Stimulated activated CD8-positive, alpha-beta memory T cell treated with anti-CD3 and anti-CD28 coated beads, Interleukin-7, amount 100 ng/mL, for 4 hours (primary cell): ENCODE measurements at regions not wholly inside any gene's neighbourhood (a gene's known extent, or its start where the extent isn't known, plus 50 kb on each side); places are given as distances from the start of the nearest gene placed in this dataset.

Source experiments
- DNase-seq, 2 donors: peaks; one replicate each; pipeline ENCODE4 v3.0.0-alpha.2; 2020; ENCODE audit warnings: low read depth in 2 of 2

DNA sequence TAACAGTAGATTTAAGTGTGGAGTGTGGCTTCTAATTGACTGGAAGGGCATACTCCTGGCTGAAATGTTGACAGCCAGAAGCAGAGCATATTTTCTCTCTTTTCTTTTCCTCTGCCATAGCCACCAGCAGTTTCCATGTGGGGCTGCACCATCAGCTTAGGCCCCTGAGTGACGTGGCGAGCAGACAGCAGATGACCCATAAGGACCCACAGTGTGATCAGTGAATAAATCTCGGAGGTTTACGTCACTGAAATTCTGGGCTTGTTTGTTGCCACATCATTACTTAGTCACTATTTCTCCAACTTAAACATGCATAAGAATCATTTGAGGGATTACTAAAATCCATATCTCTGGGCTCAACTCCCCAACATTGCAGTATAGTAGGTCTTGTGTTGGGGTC is 549.7 kb upstream of the TMEM132C start:
- no peak for DNase-seq

DNA sequence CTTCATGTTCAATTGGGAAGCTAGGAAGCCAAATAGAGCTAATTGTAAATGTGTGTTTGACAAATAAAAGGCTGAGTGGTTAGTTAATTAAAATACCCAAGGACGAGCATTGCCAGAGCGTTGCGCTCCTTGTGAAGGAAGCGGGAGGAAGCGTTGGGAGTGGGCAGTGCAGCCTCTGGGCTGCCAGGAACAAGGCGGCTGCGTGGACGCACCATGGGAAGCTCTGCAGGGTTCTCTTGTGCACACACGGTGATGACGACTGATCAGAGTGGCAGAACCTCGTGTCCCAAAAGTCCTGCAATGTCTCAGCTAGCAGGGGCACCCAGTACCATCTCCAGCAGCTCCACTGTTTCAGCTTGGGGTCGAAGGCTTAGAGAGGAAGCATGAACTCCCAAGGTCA is 546.6 kb upstream of the TMEM132C start:
- DNase-seq = no peak

DNA sequence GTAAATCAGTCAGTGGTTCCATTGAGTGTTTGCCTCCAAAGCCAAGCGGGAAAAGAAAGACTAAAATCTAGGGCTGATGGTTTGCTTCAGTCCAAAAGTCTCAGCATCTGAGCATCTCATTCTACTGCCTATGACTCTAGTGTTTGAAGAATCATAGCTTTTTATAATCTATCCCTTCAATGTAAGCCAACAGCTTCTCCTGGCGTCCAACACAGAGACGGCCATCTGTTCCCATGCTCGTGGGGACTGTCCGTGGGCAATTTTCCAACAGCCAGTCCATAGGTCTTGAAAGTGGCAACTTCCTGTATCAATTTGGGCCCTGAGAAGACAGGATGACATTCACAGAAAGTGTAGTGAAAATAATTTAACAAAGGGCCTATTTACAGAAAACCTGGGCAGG is 544.4 kb upstream of the TMEM132C start:
- no peak for DNase-seq

DNA sequence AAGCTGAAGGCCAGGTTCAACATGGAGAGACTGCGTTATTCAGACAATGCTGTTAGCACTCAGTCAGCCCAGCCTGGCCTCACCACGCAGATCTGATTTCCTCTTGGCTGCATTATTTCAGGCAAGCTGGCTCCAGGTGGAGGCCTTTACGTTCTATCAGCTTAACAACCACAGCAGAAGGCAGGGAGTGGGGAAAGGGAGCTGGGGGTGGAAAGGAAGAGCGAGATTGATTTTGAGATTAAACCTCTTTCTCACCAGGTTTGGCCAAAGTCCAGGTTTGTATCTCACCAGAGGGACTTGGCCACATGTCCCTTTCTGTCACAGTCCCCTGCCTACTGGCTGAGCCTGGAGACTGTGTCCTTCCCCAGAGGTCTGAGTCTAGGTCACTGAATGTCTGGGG is 543.7 kb upstream of the TMEM132C start:
- no peak for DNase-seq

DNA sequence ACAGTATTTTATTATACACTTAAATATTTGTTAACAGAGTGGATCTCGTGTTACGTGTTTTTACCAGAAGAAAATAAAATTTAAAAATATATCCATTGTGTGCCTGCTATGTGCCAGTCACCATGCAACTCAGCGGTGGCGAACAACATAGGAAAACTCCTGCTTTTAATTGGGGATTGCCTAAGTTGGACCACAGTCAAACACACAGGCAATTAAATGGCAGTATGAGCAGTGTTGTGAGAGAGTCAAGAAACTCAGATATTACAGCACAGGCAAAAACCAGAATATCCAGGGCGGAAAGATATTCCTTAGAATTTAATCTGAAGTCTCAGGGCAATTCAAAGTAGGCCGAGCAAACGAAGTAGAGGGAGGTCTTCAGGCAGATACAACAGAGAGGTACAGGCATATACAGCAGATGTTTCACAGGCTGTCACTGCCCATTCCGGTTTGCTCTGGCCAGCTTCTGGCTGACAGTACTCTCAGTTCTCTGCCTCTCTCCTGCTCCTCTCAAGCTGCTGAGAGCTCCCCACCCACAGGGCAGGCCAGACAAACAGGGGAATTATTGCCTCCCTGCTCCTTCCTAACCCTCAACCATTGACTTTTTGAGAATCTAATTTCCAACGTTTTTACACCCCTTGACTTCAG is 540.2 kb upstream of the TMEM132C start:
- DNase-seq = no peak

DNA sequence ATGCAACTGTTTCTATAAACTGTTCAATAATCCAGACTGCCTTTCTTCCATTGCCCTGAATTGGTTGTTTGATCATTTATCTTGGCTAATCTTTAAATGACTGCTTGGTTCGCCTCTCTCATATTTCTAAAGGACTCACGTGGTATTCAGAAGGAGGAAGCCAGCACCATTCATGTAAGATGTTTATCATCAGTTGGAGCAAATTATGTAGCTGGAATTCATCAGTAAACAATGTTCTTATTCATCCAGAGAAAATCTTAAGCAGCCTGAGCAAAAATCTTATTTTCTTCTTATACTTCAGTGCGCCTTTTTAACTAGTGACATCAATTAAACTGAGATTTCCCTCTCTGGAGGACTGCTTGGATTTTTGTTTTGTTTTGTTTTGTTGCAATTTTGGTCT is 538.7 kb upstream of the TMEM132C start:
- DNase-seq = no peak

DNA sequence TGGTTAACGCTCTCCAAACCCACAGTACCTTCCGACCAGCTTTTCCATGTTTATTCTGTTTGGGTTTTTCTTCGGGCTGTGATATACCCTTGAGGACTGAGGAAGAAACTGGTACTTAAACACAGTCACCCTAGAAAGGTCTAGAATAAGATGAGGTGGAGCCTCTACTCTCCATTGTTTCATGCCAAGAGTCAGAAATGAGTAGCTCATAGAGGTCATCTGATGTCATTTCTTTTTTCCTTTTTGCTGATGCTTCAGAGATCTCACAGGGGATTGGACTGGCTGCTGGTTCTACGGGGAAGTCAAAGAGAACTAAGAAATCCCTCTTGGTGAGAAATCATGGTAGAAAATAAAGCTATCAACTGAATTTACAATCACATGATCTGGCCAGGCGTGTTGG is 538.2 kb upstream of the TMEM132C start:
- no peak for DNase-seq

DNA sequence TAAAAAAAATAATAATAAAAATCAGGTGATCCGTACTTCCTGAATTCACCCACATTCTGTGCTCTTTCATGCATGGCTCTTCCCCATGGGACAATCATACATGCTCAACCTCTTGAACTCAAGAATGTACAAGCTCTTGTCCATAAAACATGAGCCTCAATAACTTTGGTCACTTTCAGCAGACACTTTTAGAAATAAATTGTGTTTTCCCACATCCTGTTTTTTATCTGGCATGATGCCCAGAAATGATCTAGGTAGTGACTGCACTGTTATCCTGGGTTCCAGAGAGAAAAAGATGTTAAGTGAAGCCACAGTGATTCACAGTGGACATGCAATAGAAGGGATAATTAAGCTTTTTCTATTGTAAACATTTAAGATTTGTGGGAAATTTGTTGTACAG is 537.6 kb upstream of the TMEM132C start:
- DNase-seq = no peak

DNA sequence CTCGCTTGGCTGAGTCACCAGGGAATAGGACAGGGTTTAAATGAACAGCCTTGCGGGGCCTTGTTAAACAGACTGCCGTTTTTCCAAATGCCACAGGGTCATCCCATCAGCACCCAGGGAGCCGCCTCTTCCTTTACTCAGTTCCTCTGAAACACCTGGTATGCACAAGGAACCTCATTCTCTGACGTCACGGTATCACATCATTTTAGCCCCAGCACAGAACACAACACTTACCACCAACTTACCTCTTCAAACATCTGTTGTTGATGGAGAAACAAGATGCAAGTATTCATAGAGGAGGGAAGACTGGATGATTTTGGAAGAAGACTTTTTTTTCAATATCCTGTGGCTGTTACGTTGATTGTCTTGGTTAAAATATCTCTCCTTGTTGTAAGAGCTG is 535.3 kb upstream of the TMEM132C start:
- no peak for DNase-seq

DNA sequence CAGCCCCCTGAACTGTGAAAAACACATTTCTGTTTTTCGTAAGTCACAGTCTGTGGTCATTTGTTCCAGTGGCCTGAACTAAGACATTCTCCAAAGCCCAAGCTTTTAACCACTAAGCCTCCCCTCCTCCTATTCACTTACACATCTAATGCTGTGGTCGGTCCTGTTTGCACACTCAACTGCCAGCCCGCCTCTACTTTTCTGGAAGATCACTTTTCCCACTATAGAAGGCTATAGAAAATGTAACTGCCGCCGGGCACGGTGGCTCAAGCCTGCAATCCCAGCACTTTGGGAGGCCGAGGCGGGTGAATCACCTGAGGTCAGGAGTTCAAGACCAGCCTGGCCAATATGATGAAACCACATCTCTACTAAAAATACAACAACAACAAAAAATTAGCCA is 524.7 kb upstream of the TMEM132C start:
- no peak for DNase-seq

DNA sequence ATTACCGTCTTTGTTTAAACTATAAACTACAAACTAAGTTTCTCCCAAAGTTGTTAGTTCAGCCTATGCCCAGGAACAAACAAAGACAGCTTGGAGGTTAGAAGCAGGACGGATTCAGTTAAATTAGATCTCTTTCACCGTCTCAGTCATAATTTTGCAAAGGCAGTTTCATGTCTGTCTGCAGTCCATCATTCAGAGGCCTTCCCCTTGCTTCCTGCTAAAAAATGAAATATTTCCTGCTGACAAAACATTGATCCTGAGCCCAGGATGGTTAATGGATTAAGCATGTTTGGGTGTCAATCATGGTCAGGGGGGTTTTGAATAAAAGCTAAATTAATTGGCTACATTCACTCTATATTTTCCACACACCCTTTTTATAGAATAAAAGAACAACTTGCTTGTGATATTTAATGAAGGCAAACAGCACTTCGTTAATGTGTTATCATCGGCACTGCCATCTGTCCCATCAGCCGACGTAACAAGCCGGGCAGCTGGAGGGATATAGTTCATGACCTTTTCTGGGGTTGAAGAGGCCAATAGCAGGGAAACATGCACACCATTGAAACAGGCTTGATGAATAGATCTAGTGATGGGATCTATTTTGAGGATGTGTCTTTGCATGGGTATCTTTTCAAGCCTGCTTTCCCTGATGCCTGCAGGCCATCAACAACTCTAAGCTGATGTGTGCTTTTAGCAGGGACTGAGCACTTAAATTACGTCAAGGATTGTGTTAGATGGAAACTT is 521.3 kb upstream of the TMEM132C start:
- no peak for DNase-seq

DNA sequence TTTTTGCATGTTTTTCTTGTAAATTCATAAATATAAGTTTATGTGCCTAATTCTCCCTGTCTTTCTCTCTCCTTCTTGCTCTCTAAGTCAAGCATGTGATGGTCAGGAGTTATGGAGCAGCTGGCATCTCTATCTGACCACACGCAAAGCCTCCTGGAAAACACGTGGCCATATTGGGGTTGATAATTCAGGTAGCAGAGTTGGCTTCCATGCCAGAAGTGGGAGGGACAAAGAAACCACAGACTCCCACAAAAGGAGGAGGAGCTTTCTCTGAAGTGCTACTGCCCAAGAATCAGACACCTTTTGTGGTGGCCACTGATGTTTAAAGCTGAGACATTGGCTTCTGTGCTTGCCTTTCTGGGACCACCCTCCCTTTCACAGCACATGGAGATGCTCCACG is 517.6 kb upstream of the TMEM132C start:
- DNase-seq = no peak

DNA sequence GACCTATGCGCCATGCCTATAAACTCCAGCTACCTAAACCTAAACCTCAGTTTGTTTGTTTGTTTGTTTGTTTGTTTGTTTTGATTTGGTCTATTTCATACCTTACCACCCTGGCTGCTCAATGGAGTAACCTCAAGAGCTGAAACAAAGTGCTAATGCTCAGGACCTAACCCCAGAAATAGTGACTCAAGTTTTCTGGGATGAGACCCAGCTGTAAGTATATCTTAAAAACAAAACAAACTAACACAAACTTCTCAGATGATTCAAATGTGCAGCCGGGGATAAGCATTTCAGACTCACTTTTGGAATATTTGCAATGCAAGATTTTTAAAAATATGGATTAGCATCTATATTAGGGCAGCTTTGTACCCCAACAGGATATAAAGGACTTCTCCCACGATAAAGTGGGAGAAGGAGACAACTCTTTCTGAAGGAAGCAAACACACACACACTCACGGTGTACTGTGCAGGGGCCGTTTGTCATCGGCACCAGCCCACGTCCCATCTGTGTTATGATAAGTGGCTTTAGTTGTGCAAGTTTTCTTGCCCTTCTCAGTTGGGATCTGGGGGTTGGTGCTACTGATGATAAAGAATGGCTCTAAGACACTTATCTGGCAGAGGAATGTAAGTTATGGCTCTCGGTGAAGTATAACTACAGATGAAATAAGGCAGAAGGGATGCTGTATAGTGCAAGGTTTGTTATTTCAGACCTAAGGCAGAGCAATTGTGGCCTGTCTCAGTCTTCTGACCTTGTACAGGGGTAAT is 516.7 kb upstream of the TMEM132C start:
- DNase-seq = no peak

DNA sequence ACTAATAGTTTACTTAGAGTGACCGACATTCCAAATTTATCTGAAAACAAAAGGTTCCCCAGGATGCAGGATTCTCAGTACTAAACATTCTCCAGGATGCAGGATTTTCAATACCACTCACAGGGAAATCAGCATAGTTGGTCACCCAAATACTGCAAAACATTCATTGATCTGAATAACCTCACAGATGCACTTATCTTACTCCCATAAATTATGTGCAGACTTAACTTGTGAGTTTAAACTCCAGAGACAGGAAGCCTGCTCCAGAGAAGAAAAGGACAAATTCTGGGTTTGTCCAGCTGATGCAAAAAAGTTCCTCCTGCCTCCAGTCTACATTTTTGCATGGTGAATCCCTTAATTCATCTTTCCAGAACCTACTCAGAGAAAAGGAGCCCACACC is 514.2 kb upstream of the TMEM132C start:
- no peak for DNase-seq

DNA sequence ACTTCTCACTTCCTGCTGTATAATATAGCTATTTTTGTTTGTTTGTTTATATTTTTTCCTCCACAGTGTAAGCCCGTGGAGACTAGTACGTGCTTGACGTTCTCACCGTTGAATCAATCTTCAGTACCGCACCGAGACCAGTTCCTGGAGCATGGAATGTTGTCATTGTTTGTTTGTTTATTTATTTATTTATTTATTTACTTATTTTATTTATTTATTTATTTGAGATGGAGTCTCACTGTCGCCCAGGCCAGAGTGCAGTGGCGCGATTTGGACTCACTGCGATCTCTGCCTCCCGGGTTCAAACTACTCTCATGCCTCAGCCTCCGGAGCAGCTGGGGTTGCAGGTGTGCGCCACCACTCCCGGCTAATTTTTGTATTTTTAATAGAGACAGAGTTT is 506.6 kb upstream of the TMEM132C start:
- no peak for DNase-seq

DNA sequence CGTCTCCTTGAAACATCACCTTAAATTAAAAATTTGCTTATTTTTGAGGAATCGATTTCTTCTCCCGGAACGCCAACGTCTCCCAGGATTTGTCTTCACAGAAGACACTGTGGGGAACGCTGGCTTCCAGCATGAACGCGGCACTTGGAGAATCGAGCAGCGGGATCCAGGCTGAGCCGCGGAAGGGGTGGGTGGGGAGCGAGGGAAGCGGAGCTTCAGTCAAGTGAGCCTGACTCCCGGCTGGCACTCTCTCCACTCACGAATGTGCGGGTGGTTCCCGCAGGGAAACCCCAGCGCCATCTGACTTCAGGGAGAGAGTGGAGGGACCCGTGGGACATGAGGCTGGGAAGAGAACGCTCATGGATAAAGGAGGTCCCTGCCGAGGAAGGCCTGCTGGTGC is 506.0 kb upstream of the TMEM132C start:
- no peak for DNase-seq

DNA sequence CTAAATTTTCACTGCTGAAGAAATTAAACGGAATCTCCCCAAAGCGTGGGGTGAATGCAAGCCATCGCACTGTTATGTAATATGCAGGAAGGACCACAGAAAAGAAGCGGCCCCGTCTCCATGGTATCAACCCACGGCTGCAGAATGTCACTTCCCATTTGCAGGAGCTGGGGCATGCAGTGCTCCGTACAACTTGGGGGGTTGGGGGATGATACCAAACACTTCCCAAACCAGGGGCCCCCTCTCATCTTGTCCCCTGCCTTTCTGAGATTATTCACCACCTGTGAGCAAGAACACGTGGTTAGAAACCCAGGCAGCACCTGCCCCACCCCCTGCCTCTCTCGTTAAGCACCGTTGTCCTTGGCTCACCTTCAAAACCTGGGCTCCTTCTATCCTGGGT is 505.1 kb upstream of the TMEM132C start:
- no peak for DNase-seq

DNA sequence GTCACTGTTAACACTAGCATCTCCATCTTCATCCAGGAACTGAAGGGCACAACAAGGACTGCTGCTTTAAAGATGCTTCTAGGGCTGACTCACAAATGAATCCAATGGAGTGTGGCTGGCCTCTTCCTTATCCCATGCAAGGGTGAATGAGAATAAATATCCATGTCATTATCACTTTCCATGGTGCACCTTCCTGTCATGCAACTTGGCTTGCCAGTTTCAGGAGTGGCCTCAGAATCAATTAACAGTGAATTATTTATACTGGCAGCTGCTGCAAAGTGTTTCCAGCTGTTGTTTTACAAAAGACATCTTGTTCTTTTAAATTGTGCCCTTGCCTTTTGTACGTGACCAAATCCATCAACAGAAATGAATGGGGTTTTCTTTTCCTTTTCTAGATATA is 499.3 kb upstream of the TMEM132C start:
- no peak for DNase-seq

DNA sequence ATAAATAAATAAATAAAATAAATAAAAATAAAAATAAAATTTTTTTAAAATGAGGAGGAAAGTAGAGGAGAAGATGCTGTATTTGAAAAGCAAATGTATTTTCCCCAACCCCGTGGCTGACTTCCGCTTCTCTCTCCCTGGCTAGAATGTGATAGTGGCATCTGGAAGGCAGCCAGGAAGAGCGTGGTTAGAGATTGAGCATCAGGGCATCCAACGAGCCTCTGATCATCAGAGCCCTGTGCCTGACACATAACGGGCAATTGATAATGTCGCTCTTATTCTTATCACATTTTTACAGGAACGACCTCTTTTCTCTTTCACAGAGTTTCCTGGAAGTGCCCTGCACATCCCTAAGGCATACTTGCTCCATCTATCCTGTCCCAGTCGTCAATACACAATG is 496.9 kb upstream of the TMEM132C start:
- no peak for DNase-seq

DNA sequence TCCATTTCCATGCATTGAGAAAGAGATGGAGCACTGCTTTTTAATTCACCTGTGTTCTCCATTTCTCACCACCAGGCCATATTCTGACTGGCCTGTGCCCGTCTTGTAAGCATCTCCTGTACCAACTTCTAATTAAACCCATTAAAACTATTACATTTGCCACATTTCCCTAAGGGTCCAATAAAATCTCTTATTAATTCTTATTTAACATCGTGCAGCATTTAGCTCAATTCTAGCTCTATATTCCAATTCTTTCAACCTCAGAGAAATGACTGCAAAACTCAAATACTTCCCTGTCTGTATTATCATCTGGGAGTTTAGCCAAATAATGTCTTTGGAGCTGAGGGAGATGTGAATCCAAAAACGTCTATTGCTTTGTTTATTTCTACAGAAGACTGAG is 495.4 kb upstream of the TMEM132C start:
- no peak for DNase-seq

DNA sequence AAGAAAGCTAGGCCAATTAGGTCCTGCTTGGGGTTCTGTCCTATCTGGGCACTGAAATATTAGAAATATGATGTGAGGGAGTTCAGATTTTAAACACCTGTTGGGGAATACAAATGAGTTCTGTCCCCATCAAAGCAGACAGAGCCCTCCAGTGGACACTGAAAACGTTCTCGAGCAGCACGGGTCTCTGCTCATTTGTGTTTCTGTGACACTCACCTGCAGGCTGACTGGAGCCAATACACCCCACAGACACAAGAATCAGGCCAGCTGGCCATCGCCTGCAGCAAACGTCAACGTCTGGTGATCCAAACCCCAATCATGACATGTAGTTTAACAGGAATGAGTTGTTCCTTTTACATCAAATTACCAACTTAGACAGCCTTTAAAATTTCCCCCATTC is 493.4 kb upstream of the TMEM132C start:
- DNase-seq = no peak

DNA sequence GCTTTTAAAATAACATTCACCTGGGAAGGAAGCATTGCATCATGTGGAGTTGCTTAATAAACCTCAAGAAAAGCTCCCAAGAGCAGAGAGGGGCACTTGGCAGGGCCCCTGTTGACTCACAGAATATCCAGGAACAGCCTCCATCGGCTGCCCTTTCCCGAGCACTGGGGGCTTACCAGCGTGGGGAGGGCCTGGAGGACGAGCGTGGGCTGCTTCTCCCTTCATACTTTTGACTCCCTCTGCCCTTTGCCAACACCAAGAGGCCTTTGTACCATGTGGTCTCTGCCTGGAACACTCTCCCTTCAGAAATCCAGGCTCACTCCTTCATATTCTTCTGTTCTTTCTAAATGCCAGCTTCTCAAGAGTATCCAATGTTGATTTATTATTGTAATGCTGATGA is 492.1 kb upstream of the TMEM132C start:
- DNase-seq = no peak
